ENCODE measurements at regions not wholly inside any gene's neighbourhood (a gene's known extent, or its start where the extent isn't known, plus 50 kb on each side); places are given as distances from the start of the nearest gene placed in this dataset.

GRCh38 chr12:31828071-31828470 is 99.2 kb upstream of the AMN1 start:
- TF ChIP-seq, protein P1, sequence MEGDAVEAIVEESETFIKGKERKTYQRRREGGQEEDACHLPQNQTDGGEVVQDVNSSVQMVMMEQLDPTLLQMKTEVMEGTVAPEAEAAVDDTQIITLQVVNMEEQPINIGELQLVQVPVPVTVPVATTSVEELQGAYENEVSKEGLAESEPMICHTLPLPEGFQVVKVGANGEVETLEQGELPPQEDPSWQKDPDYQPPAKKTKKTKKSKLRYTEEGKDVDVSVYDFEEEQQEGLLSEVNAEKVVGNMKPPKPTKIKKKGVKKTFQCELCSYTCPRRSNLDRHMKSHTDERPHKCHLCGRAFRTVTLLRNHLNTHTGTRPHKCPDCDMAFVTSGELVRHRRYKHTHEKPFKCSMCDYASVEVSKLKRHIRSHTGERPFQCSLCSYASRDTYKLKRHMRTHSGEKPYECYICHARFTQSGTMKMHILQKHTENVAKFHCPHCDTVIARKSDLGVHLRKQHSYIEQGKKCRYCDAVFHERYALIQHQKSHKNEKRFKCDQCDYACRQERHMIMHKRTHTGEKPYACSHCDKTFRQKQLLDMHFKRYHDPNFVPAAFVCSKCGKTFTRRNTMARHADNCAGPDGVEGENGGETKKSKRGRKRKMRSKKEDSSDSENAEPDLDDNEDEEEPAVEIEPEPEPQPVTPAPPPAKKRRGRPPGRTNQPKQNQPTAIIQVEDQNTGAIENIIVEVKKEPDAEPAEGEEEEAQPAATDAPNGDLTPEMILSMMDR (IDR thresholded peaks at IDR 0.05), result no peak
- TF ChIP-seq POLR2A (IDR thresholded peaks at IDR 0.05), result no peak

Data from prostate gland (tissue), 2 donors.